Skin of body (tissue), 1 donor: ENCODE measurements at regions not wholly inside any gene's neighbourhood (a gene's known extent, or its start where the extent isn't known, plus 50 kb on each side); places are given as distances from the start of the nearest gene placed in this dataset.

ENCODE experiments used
- DNase-seq: peaks from one replicate; lab custom pipeline; 2025; lab: John Stamatoyannopoulos, UW

DNA sequence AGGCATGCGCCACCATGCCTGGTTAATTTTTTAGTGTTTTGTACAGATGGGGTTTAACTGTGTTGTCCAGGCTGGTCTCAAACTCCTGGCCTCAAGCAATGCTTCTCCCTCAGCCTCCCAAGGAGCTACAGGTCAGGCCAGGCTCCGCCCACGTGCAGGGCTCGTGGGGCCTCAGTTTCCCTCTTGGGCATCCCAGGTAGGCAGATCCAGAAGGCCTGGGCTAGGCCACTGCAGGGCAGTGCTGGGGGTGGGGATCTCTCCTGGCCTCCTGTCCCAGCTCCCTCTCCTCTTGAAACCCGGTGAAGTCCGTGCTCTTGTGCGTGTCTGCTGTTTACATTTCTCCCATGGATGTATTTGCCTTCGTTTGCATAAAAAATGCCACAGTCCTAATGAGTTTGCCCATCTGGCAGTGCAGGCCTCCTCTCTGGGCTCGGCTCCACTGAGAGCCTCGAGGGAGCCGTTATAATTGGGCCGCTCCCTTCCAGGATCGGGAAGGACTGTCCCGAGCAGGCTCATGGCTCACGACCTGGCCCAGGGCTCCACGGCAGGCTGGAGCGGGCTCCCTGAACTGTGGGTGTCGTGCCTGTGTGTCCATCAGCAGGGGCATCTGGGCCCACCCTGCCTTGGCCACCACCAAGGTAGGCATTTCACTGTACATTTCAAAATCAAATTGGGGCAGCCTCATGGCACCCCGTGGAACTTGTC is 52.6 kb upstream of the RUFY1 start:
- DNase-seq = no peak

DNA sequence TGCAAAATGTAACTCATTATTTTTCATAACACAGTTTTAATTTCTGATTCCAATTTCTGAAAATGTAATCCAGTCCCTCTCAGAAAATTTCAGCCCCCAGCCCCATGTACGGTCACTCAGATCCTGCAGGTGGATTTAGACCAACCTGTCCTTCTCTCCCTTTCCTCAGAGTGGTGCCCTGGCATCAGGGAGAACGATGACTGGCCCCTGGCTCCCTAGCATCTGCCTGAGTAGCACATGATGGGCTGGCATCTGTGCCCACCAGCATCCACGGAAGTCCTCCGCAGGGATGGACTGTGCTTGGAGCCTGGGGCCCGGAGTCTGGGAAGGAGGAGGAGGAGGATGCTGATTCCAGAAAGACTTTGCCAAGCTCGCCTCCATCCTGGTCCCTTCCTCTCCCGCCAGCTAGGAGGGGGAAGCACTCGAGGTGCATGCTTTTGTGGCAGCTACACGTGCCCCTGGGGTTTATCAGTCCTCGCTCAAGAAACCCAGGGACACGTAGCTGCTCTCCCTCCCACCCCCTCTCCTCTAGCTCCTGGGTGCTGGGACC is 54.4 kb upstream of the RUFY1 start:
- no peak for DNase-seq

DNA sequence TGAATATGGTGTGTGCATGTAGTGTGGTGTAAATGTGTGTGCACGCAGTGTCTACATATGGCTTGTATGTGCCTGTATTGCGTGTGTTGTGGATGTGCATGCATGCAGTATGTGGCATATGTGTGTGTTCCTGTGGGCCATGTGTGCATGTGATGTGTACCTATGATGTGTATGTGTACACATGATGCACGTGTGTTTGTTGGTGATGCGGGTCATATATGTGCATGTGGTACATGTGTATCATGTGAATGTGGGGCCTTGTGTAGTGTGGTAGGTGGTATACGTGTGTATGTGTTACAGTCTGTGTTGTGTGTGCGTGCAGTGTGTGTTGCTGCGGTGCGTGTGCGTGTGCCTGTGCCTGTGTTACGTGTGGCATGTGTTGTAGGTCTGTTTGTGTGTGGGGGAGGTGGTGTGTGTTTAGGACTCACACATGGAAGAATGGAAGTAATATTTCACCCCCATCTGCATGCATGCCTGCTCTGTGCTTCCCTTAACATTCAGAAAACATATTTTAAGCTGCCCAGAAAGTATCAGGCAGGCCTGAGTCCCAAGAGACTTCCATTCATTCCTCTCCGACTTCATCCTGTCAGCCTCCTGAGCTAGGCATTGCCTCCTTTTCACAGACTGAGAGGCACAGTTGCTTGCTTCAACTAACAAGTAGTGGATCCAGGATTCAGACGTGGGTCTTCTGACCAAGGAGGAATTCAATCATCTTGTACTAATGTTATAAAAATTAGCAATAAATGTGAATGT is 55.4 kb upstream of the RUFY1 start:
- DNase-seq = no peak

GRCh38 chr5:179488975-179489374 is 61.4 kb upstream of the RUFY1 start:
- peak; percentile 45 for DNase-seq

DNA sequence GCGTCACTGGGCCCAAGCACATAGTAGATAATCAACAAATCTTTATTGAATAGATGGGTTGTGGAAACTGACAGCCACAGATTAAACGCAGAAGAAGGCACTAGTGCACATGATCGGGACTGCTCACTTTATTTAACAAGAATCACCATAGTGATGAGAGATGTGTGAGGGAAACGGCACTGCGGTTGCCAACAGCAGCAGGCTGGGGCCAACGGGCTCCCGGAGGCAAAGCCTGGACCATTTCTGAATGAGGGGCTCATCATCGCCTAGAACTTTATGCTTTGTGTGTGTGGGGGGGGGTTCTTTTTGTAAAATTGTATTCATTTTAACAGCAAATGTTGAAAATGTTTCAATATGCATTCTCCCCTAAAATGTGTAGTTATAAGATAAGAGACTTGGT is 61.9 kb upstream of the RUFY1 start:
- peak; percentile 71 for DNase-seq

- no peak for DNase-seq
These were observed 63.2 kb upstream of the RUFY1 start for GRCh38 chr5:179487145-179487544.

GRCh38 chr5:179486596-179487051 is 63.7 kb upstream of the RUFY1 start:
- no peak for DNase-seq

DNA sequence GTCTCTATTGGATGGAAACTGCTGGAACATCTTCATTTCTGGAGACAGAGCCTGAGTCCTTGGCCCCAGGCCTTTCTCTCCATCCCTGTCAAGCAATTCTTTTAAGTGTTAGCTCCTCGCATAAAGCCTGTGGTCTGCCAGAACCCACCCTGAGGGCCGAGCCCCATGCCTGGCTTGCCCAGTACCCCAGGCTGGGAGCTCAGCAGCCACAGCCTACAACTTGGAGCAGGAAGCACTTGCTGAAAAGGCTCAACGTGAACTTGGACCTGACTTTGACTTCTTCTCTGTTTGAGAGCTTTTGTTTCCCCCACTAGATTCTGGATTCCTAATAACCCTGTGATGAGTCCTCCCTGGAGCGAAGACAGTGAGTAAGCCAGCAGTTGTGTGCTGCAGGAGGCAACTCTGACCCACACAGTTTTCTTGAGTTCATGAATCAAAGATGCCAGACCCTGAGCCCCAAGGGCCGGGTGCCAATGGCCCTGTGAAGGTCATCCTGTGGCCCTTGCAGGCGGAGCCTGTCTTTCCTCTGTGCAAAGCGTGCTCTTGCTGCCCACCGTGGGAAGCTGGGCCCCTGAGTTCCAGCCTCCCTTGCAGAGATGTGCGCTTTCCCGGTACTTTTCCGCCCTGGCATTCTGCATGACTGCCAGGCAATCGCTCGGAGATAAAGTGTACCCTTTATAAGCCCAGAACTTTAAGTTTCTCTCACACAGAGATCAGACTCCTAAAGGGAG is 64.3 kb upstream of the RUFY1 start:
- no peak for DNase-seq

DNA sequence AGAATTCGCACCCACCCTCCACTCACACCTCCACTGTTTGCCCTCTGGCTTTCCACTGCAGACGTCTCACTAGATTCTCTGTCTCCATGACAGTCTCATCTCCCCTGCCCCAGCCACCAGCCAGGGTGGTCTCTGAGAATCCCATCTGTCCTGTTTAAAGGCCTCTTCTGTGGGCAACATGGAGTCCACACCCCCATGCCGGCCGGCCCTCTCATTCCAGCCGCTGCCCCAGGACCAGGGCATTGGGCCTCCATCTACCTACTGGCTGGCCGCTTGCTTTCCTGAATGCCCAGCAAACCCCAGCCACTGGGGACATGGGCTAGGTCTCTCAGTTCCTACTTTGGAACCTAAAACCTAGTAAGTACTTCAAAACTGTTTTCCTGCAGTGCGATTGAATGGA is 65.6 kb upstream of the RUFY1 start:
- no peak for DNase-seq

DNA sequence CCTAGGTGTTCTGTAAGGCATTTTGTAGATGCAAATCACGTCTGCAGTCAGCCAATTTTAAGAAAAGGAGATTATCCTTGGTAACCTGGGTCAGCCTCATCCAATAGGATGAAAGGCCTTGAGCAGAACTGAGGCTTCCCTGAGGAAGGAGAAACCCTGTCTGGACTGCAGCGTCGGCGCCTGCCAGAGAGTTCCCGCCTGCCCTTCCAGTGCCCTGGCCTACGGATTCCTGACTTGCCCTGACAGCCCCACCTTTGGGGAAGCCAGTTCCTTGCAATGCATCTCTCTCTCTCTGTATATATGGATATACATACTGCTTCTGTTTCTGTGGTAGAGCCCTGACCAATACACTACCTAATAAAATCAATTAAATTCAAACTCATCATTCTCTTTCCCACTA is 66.2 kb upstream of the RUFY1 start:
- DNase-seq = no peak

DNA sequence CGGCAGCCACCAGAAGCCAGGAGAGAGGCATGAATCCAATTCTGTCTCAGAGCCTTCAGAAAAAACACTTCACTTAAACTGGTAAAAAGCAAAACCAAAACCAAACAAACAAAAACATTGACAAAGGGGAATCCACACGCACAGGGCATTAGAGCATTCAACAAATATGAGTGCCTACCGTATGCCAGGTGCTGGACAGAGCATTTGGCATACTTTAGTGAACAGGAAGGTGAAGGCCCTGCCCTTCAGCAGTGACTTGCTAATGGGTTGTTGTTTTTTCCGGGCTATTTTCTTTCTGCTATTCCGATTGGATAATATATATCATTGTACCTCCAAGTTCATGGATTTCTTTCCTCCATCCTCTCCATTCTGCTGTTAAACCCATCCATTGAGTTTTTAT is 71.7 kb upstream of the RUFY1 start:
- no peak for DNase-seq

DNA sequence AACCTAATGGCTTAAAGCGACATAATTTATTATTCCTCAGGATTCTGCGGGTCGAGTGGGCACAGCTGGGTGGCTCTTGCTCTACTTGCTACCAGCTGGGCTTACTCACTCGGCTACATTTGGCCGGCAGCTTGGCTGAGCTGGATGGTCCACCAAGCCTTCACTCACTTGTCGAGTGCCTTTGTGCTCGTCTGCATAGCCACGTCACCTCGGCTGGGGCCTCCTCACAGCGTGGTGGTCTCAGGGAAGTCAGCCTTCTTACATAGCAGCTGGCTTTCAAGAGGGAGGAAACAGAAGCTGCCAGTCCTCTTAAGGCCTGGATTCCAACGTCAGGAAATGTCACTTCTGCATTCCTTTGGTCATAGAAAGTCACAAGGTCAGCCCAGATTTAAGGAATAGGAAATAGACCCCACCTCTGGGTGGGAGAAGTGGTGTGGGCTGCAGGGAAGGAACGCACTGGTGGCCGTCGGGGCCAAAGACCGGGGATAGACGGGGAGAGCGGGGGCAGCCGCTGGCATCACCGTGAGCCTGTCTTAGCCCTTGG is 75.1 kb upstream of the RUFY1 start:
- DNase-seq = no peak

- DNase-seq = no peak
These were observed 77.7 kb upstream of the RUFY1 start for GRCh38 chr5:179472641-179473040.

DNA sequence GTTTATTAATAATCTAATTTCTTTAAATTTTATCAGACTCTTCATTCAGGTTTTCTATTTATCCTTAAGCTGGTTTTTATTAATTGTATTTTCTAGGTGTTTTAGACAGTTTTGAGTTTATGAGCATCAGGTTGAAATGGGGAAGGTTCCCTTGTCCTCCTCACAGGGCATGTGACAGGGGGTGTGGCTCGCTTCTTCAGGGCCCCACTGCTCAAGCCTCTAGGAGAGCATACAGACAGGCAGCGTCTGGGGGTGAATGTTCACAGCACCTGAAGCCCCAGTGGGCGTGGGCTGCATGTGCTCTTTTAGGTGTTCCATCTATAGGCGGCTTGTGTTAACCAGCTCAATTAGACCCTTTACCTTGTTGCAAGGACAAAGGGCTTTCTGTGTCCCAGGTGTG is 78.2 kb upstream of the RUFY1 start:
- DNase-seq = no peak

- DNase-seq = no peak
These were observed 80.2 kb upstream of the RUFY1 start for GRCh38 chr5:179470201-179470600.

GRCh38 chr5:179468696-179469095 is 81.7 kb upstream of the RUFY1 start:
- no peak for DNase-seq

- no peak for DNase-seq
These were observed 82.9 kb upstream of the RUFY1 start for GRCh38 chr5:179467441-179467840.

DNA sequence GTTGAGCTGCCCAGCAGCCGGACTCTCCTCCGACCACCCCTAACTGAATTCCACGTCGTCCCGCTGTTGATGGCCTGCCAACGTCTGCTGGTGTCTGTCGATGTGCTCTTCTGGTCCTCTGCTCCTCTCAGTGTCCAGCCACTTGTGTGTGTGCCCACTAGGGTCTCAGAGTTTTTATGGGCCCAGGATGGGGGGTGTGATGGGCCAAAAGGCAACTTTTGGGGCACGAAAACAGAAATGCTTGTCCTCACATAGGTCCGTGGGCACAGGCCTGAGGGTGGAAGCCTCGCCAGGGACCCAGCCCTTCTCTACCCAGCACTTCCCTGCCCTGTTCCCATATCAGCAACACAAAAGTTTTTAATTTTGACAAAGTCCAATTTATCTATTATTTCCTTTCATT is 85.7 kb upstream of the RUFY1 start:
- no peak for DNase-seq

DNA sequence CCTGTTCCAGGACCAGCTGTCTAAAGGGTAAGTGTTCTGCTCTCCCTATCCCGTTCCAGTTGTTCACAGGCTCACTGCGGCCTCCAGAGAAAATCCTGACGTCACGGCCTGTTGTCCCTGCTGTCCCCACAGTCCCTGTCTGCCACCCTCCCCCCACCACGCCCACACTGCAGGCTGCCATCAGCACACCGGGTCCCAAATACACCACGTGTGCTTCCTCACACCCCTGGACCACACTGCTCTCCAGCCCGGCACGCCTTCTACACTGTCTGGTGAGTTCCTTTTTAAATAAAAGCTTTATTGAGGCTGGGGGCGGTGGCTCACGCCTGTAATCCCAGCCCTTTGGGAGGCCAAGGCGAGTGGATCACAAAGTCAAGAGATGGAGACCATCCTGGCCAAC is 88.3 kb upstream of the RUFY1 start:
- no peak for DNase-seq

GRCh38 chr5:179461576-179461975 is 88.8 kb upstream of the RUFY1 start:
- no peak for DNase-seq

DNA sequence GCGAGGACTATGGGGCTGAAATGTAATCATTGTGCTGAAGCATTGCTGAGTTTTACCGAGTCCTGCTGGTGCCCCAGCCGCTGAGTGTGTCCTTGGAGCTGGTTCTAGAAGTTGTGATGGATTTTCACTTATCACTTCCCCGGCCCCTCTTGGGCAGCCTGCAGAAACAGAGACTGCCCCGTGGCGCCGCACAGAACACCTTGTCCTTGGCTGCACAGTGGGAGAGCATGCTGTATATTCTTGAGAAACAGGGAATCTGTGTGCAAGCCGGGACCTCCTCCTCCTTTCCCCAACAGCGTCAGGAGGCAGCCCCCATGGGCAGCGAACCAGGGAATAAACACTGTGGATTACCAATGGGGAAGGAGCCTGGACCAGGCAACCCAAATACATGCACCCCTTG is 90.6 kb upstream of the RUFY1 start:
- DNase-seq = no peak

DNA sequence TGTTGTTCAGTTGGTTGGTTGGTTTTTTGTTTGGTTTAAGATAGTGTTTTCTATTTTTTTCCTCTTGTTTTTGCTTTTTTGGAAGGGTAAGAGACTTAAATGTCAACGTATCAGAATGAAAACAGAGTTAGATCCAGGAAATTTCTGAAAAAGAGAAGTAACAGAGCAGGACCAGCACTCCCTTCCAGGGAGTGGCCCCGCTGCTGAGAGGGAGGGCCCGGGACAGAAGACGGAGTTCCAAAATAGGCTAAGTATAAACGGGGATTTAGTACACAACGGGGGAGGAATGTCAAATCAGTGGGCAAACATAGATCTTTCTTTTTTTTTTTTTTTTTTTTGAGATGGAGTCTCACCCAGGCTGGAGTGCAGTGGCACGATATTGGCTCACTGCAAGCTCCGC is 92.7 kb upstream of the RUFY1 start:
- no peak for DNase-seq
